ENCODE measurements at regions not wholly inside any gene's neighbourhood (a gene's known extent, or its start where the extent isn't known, plus 50 kb on each side); places are given as distances from the start of the nearest gene placed in this dataset.

GRCh38 chr9:96073531-96074480, 198.3 kb downstream of the ERCC6L2 start:
- no peaks in the 10 kb centered on the region for H3K79me2 ChIP-seq (ENCODE audit: control insufficient read depth, insufficient read depth, low read length, unreplicated experiment)
- H3K4me3 ChIP-seq (ENCODE audit: low read depth, low read length), result no peak overlapping the region
- no peaks in the 10 kb centered on the region for H3K36me3 ChIP-seq (ENCODE audit: insufficient read depth, low read length)
- no peak overlapping the region for H2AFZ ChIP-seq (ENCODE audit: low read length, unreplicated experiment)
- peaks cover 20% of the 10 kb centered on the region for H3K27me3 ChIP-seq (ENCODE audit: insufficient read depth, low read length)
- no peaks in the 10 kb centered on the region for H3K4me1 ChIP-seq (ENCODE audit: control insufficient read depth, insufficient read depth, low read length, unreplicated experiment)
- no peak overlapping the region for H3K27ac ChIP-seq (ENCODE audit: low read depth, low read length)

- Histone ChIP-seq H3K4me3 (ENCODE audit: low read depth, low read length) (no peak overlapping the region), H2AFZ (ENCODE audit: low read length, unreplicated experiment) (no peak overlapping the region), H3K4me1 (ENCODE audit: control insufficient read depth, insufficient read depth, low read length, unreplicated experiment) (no peaks in the 10 kb centered on the region), H3K27ac (ENCODE audit: low read depth, low read length) (no peak overlapping the region), H3K79me2 (ENCODE audit: control insufficient read depth, insufficient read depth, low read length, unreplicated experiment) (no peaks in the 10 kb centered on the region), H3K36me3 (ENCODE audit: insufficient read depth, low read length) (no peaks in the 10 kb centered on the region), H3K27me3 (ENCODE audit: insufficient read depth, low read length) (peaks cover 25% of the 10 kb centered on the region)
These were observed 197.4 kb downstream of the ERCC6L2 start for GRCh38 chr9:96072930-96073329.

- peaks cover 25% of the 10 kb centered on the region for H3K27me3 ChIP-seq (ENCODE audit: insufficient read depth, low read length)
These were observed 196.3 kb downstream of the ERCC6L2 start for GRCh38 chr9:96071815-96072124.

GRCh38 chr9:96071076-96071814, 195.8 kb downstream of the ERCC6L2 start:
- H3K4me3 ChIP-seq (ENCODE audit: low read depth, low read length), result no peak overlapping the region
- no peak overlapping the region for H2AFZ ChIP-seq (ENCODE audit: low read length, unreplicated experiment)
- no peaks in the 10 kb centered on the region for H3K36me3 ChIP-seq (ENCODE audit: insufficient read depth, low read length)
- no peak overlapping the region for H3K27ac ChIP-seq (ENCODE audit: low read depth, low read length)
- H3K4me1 ChIP-seq (ENCODE audit: control insufficient read depth, insufficient read depth, low read length, unreplicated experiment), result no peaks in the 10 kb centered on the region
- peaks cover 25% of the 10 kb centered on the region for H3K27me3 ChIP-seq (ENCODE audit: insufficient read depth, low read length)
- no peaks in the 10 kb centered on the region for H3K79me2 ChIP-seq (ENCODE audit: control insufficient read depth, insufficient read depth, low read length, unreplicated experiment)

More at GRCh38 chr9:96071815-96072124, 196.3 kb downstream of the ERCC6L2 start:
- Histone ChIP-seq H3K27ac (ENCODE audit: low read depth, low read length) (no peak overlapping the region), H3K79me2 (ENCODE audit: control insufficient read depth, insufficient read depth, low read length, unreplicated experiment) (no peaks in the 10 kb centered on the region), H3K4me3 (ENCODE audit: low read depth, low read length) (no peak overlapping the region), H2AFZ (ENCODE audit: low read length, unreplicated experiment) (no peak overlapping the region), H3K36me3 (ENCODE audit: insufficient read depth, low read length) (no peaks in the 10 kb centered on the region), H3K4me1 (ENCODE audit: control insufficient read depth, insufficient read depth, low read length, unreplicated experiment) (no peaks in the 10 kb centered on the region)

GRCh38 chr9:96069629-96070220, 194.2 kb downstream of the ERCC6L2 start:
- H3K79me2 ChIP-seq (ENCODE audit: control insufficient read depth, insufficient read depth, low read length, unreplicated experiment), result no peaks in the 10 kb centered on the region
- H3K4me3 ChIP-seq (ENCODE audit: low read depth, low read length), result no peak overlapping the region
- no peak overlapping the region for H3K27ac ChIP-seq (ENCODE audit: low read depth, low read length)
- no peaks in the 10 kb centered on the region for H3K36me3 ChIP-seq (ENCODE audit: insufficient read depth, low read length)
- H3K27me3 ChIP-seq (ENCODE audit: insufficient read depth, low read length), result peaks cover 25% of the 10 kb centered on the region
- no peak overlapping the region for H2AFZ ChIP-seq (ENCODE audit: low read length, unreplicated experiment)
- H3K4me1 ChIP-seq (ENCODE audit: control insufficient read depth, insufficient read depth, low read length, unreplicated experiment), result no peaks in the 10 kb centered on the region

- Histone ChIP-seq H3K36me3 (ENCODE audit: insufficient read depth, low read length) (no peaks in the 10 kb centered on the region), H2AFZ (ENCODE audit: low read length, unreplicated experiment) (no peak overlapping the region), H3K4me3 (ENCODE audit: low read depth, low read length) (no peak overlapping the region), H3K27ac (ENCODE audit: low read depth, low read length) (no peak overlapping the region), H3K4me1 (ENCODE audit: control insufficient read depth, insufficient read depth, low read length, unreplicated experiment) (no peaks in the 10 kb centered on the region), H3K27me3 (ENCODE audit: insufficient read depth, low read length) (peaks cover 25% of the 10 kb centered on the region), H3K79me2 (ENCODE audit: control insufficient read depth, insufficient read depth, low read length, unreplicated experiment) (no peaks in the 10 kb centered on the region)
These were observed 193.0 kb downstream of the ERCC6L2 start for GRCh38 chr9:96068511-96068910.

GRCh38 chr9:96067600-96067999, 192.1 kb downstream of the ERCC6L2 start:
- H3K79me2 ChIP-seq (ENCODE audit: control insufficient read depth, insufficient read depth, low read length, unreplicated experiment), result no peaks in the 10 kb centered on the region
- no peak overlapping the region for H3K27ac ChIP-seq (ENCODE audit: low read depth, low read length)
- no peaks in the 10 kb centered on the region for H3K4me1 ChIP-seq (ENCODE audit: control insufficient read depth, insufficient read depth, low read length, unreplicated experiment)
- H3K36me3 ChIP-seq (ENCODE audit: insufficient read depth, low read length), result no peaks in the 10 kb centered on the region
- H3K27me3 ChIP-seq (ENCODE audit: insufficient read depth, low read length), result peaks cover 25% of the 10 kb centered on the region
- H2AFZ ChIP-seq (ENCODE audit: low read length, unreplicated experiment), result no peak overlapping the region
- no peak overlapping the region for H3K4me3 ChIP-seq (ENCODE audit: low read depth, low read length)

GRCh38 chr9:96067004-96067403, 191.5 kb downstream of the ERCC6L2 start:
- no peaks in the 10 kb centered on the region for H3K79me2 ChIP-seq (ENCODE audit: control insufficient read depth, insufficient read depth, low read length, unreplicated experiment)
- no peak overlapping the region for H3K27ac ChIP-seq (ENCODE audit: low read depth, low read length)
- H3K4me3 ChIP-seq (ENCODE audit: low read depth, low read length), result no peak overlapping the region
- no peak overlapping the region for H2AFZ ChIP-seq (ENCODE audit: low read length, unreplicated experiment)
- no peaks in the 10 kb centered on the region for H3K36me3 ChIP-seq (ENCODE audit: insufficient read depth, low read length)
- H3K4me1 ChIP-seq (ENCODE audit: control insufficient read depth, insufficient read depth, low read length, unreplicated experiment), result no peaks in the 10 kb centered on the region
- H3K27me3 ChIP-seq (ENCODE audit: insufficient read depth, low read length), result peaks cover 24% of the 10 kb centered on the region

GRCh38 chr9:96065482-96066251, 190.2 kb downstream of the ERCC6L2 start:
- no peak overlapping the region for H3K4me3 ChIP-seq (ENCODE audit: low read depth, low read length)
- peaks cover 8% of the 10 kb centered on the region for H3K4me1 ChIP-seq (ENCODE audit: control insufficient read depth, insufficient read depth, low read length, unreplicated experiment)

GRCh38 chr9:96064826-96065481, 189.5 kb downstream of the ERCC6L2 start:
- Histone ChIP-seq H3K27me3 (ENCODE audit: insufficient read depth, low read length) (peaks cover 17% of the 10 kb centered on the region), H3K4me1 (ENCODE audit: control insufficient read depth, insufficient read depth, low read length, unreplicated experiment) (peaks cover 8% of the 10 kb centered on the region), H3K4me3 (ENCODE audit: low read depth, low read length) (no peak overlapping the region), H3K27ac (ENCODE audit: low read depth, low read length) (no peak overlapping the region), H3K36me3 (ENCODE audit: insufficient read depth, low read length) (no peaks in the 10 kb centered on the region), H3K79me2 (ENCODE audit: control insufficient read depth, insufficient read depth, low read length, unreplicated experiment) (no peaks in the 10 kb centered on the region), H2AFZ (ENCODE audit: low read length, unreplicated experiment) (no peak overlapping the region)

More at GRCh38 chr9:96065482-96066251, 190.2 kb downstream of the ERCC6L2 start:
- no peaks in the 10 kb centered on the region for H3K36me3 ChIP-seq (ENCODE audit: insufficient read depth, low read length)
- H2AFZ ChIP-seq (ENCODE audit: low read length, unreplicated experiment), result no peak overlapping the region
- no peaks in the 10 kb centered on the region for H3K79me2 ChIP-seq (ENCODE audit: control insufficient read depth, insufficient read depth, low read length, unreplicated experiment)
- H3K27ac ChIP-seq (ENCODE audit: low read depth, low read length), result no peak overlapping the region
- peaks cover 22% of the 10 kb centered on the region for H3K27me3 ChIP-seq (ENCODE audit: insufficient read depth, low read length)
